ENCODE measurements at regions not wholly inside any gene's neighbourhood (a gene's known extent, or its start where the extent isn't known, plus 50 kb on each side); places are given as distances from the start of the nearest gene placed in this dataset.
A peak's percentile ranks its signal among the peaks of the same experiment; 100 is the strongest.

DNA sequence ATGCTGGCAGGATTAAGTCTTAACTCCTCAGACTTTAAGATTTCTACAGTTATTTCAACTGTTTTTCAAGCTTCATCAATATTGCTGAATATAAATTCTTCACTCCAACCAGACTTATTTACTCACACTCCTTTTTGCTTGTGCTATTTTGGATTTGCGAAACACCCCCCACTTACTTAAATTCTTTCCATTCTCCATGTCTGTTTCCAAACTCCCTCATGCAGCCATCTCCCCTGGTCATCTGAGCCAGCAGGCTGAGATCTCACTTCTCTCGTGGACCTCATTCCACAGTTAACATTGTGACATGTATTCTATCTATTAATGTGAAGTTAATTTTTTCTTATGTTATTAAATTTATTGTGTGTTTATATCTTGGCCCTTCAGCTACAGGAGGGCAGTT, 188.9 kb upstream of the HDAC9 start:
- Histone ChIP-seq H2AFZ (ENCODE audit: insufficient read depth, low read length, poor library complexity) (no peak overlapping the region), H2AK5ac (ENCODE audit: low read length) (no peak overlapping the region), H3K4me3 (ENCODE audit: low read depth, low read length) (no peak overlapping the region), H2BK5ac (ENCODE audit: low read depth, low read length, poor library complexity) (no peak overlapping the region), H3K79me1 (ENCODE audit: low read length) (no peaks in the 10 kb centered on the region), H3K36me3 (ENCODE audit: control insufficient read depth in 1 of 2, insufficient read depth in 2 of 2, low read length in 2 of 2) (no peaks in the 10 kb centered on the region), H3K14ac (ENCODE audit: low read length) (no peak overlapping the region), H3K27me3 (ENCODE audit: insufficient read depth, low read length) (no peaks in the 10 kb centered on the region), H4K91ac (ENCODE audit: low read depth, low read length) (no peak overlapping the region), H2BK120ac (ENCODE audit: insufficient read depth, low read length, poor library complexity) (no peak overlapping the region), H3K4ac (ENCODE audit: low read depth, low read length) (no peak overlapping the region), H2BK12ac (ENCODE audit: low read length) (no peak overlapping the region), H3K23ac (ENCODE audit: low read length) (no peak overlapping the region), H3K27ac (ENCODE audit: low read depth, low read length) (no peak overlapping the region), H3K79me2 (ENCODE audit: control insufficient read depth, insufficient read depth, low read length, poor library complexity) (no peaks in the 10 kb centered on the region), H4K12ac (ENCODE audit: low read depth, low read length) (no peak overlapping the region), H3K9ac (ENCODE audit: low read length) (no peak overlapping the region), H4K8ac (ENCODE audit: low read depth, low read length) (no peak overlapping the region), H3K9me3 (ENCODE audit: insufficient read depth, low read depth, low read length) (no peaks in the 10 kb centered on the region), H3K4me2 (ENCODE audit: low read length) (no peak overlapping the region), H3K4me1 (ENCODE audit: control insufficient read depth in 1 of 2, insufficient read depth in 2 of 2, low read length in 2 of 2) (no peaks in the 10 kb centered on the region), H3K18ac (ENCODE audit: low read length) (no peak overlapping the region)
- DNase-seq, result peak; percentile 66 to 86
- WGBS (ENCODE audit: extremely low coverage, insufficient coverage, insufficient read length), result no CpG with 5 or more reads among the region's 2 CpGs

DNA sequence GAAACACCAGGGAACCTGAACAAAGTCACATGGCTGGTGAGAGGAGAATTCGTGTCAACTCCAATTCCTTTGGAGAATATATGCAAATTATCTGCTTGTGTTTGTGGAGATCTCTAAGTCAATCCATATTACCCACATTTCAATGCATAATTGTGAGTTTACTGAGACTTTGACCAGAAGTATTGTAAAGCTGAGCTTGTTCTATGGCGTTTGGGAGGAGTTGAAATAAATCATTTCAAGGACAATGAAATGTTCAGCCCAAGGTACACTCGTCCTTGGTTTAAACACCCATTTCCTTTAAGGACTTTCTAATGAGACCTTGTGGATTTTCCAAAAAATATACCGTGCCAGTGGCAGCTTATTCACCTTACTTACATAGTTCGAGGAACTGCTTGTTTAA, 186.6 kb upstream of the HDAC9 start:
- H4K8ac ChIP-seq (ENCODE audit: low read depth, low read length), result no peak overlapping the region
- H3K23ac ChIP-seq (ENCODE audit: low read length), result no peak overlapping the region
- H3K27me3 ChIP-seq (ENCODE audit: insufficient read depth, low read length), result no peaks in the 10 kb centered on the region
- H3K27ac ChIP-seq (ENCODE audit: low read depth, low read length), result no peak overlapping the region
- H2AK5ac ChIP-seq (ENCODE audit: low read length), result no peak overlapping the region
- H3K4me3 ChIP-seq (ENCODE audit: low read depth, low read length), result no peak overlapping the region
- no peak overlapping the region for H4K12ac ChIP-seq (ENCODE audit: low read depth, low read length)
- no peak overlapping the region for H2BK120ac ChIP-seq (ENCODE audit: insufficient read depth, low read length, poor library complexity)
- H3K36me3 ChIP-seq (ENCODE audit: control insufficient read depth in 1 of 2, insufficient read depth in 2 of 2, low read length in 2 of 2), result no peaks in the 10 kb centered on the region
- H3K9me3 ChIP-seq (ENCODE audit: insufficient read depth, low read depth, low read length), result no peaks in the 10 kb centered on the region
- H3K79me1 ChIP-seq (ENCODE audit: low read length), result no peaks in the 10 kb centered on the region
- no peak overlapping the region for H2BK5ac ChIP-seq (ENCODE audit: low read depth, low read length, poor library complexity)
- no peak overlapping the region for H2AFZ ChIP-seq (ENCODE audit: insufficient read depth, low read length, poor library complexity)
- H3K4me1 ChIP-seq (ENCODE audit: control insufficient read depth in 1 of 2, insufficient read depth in 2 of 2, low read length in 2 of 2), result no peaks in the 10 kb centered on the region
- H3K4me2 ChIP-seq (ENCODE audit: low read length), result no peak overlapping the region
- WGBS (ENCODE audit: extremely low coverage, insufficient coverage, insufficient read length), result no CpG with 5 or more reads among the region's 5 CpGs
- H3K14ac ChIP-seq (ENCODE audit: low read length), result no peak overlapping the region
- H3K9ac ChIP-seq (ENCODE audit: low read length), result no peak overlapping the region
- no peak overlapping the region for H3K18ac ChIP-seq (ENCODE audit: low read length)
- DNase-seq, result no peak
- H2BK12ac ChIP-seq (ENCODE audit: low read length), result no peak overlapping the region
- no peak overlapping the region for H4K91ac ChIP-seq (ENCODE audit: low read depth, low read length)
- no peak overlapping the region for H3K4ac ChIP-seq (ENCODE audit: low read depth, low read length)
- no peaks in the 10 kb centered on the region for H3K79me2 ChIP-seq (ENCODE audit: control insufficient read depth, insufficient read depth, low read length, poor library complexity)

DNA sequence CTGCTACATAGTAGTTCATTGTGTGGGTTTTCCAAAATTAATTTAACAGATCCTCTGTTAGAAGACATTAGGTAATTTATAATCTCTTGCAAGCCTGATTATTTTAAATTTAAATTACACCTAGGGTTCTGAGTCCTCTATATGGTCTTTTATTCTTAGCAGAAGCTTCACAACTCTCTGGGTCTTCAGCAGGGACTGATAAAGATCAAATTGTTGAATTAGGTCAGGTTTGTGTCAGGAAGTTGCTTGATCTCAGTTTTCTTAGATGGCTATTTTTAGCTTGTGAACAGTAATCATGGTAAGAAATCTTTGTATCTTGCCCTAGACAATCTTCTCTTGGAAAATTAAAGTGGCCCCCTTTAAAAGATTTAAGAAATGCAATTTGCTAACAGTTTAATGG, 183.1 kb upstream of the HDAC9 start:
- no peak overlapping the region for H3K23ac ChIP-seq (ENCODE audit: low read length)
- H3K18ac ChIP-seq (ENCODE audit: low read length), result no peak overlapping the region
- no peak overlapping the region for H2BK12ac ChIP-seq (ENCODE audit: low read length)
- no peaks in the 10 kb centered on the region for H3K4me1 ChIP-seq (ENCODE audit: control insufficient read depth in 1 of 2, insufficient read depth in 2 of 2, low read length in 2 of 2)
- H3K36me3 ChIP-seq (ENCODE audit: control insufficient read depth in 1 of 2, insufficient read depth in 2 of 2, low read length in 2 of 2), result no peaks in the 10 kb centered on the region
- no peaks in the 10 kb centered on the region for H3K79me2 ChIP-seq (ENCODE audit: control insufficient read depth, insufficient read depth, low read length, poor library complexity)
- H3K9ac ChIP-seq (ENCODE audit: low read length), result no peak overlapping the region
- H4K8ac ChIP-seq (ENCODE audit: low read depth, low read length), result no peak overlapping the region
- H3K14ac ChIP-seq (ENCODE audit: low read length), result no peak overlapping the region
- no peak overlapping the region for H2BK120ac ChIP-seq (ENCODE audit: insufficient read depth, low read length, poor library complexity)
- no peak overlapping the region for H3K4me2 ChIP-seq (ENCODE audit: low read length)
- no peak overlapping the region for H3K27ac ChIP-seq (ENCODE audit: low read depth, low read length)
- no peak overlapping the region for H2AK5ac ChIP-seq (ENCODE audit: low read length)
- no peak overlapping the region for H4K12ac ChIP-seq (ENCODE audit: low read depth, low read length)
- DNase-seq, result no peak
- H2AFZ ChIP-seq (ENCODE audit: insufficient read depth, low read length, poor library complexity), result no peak overlapping the region
- no peak overlapping the region for H2BK5ac ChIP-seq (ENCODE audit: low read depth, low read length, poor library complexity)
- H3K4ac ChIP-seq (ENCODE audit: low read depth, low read length), result no peak overlapping the region
- H4K91ac ChIP-seq (ENCODE audit: low read depth, low read length), result no peak overlapping the region
- H3K9me3 ChIP-seq (ENCODE audit: insufficient read depth, low read depth, low read length), result no peaks in the 10 kb centered on the region
- no peak overlapping the region for H3K4me3 ChIP-seq (ENCODE audit: low read depth, low read length)
- no peaks in the 10 kb centered on the region for H3K79me1 ChIP-seq (ENCODE audit: low read length)
- H3K27me3 ChIP-seq (ENCODE audit: insufficient read depth, low read length), result no peaks in the 10 kb centered on the region

DNA sequence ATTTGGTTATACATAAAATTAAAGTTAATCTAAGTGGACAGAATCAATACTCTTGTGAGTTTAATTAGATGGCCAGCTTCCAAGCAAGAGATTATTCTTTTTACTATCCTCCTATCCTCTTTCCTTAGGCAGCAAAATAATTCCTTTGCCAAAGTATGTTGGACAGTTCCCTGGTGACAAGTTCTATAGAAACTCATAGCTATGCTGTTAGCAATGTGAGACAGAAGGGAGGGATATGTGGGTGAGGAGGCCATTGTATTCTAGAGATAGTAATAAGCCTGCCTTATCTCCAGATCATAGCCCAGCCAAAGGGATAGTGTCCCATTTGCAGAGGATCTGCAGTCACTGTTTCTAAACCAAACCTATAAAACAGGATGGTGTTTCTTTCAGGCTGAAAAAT, 181.6 kb upstream of the HDAC9 start:
- no peaks in the 10 kb centered on the region for H3K79me2 ChIP-seq (ENCODE audit: control insufficient read depth, insufficient read depth, low read length, poor library complexity)
- no peak overlapping the region for H3K14ac ChIP-seq (ENCODE audit: low read length)
- H3K23ac ChIP-seq (ENCODE audit: low read length), result no peak overlapping the region
- no peak overlapping the region for H4K91ac ChIP-seq (ENCODE audit: low read depth, low read length)
- no peak overlapping the region for H4K12ac ChIP-seq (ENCODE audit: low read depth, low read length)
- DNase-seq, result peak; percentile 19 to 68
- H3K4ac ChIP-seq (ENCODE audit: low read depth, low read length), result no peak overlapping the region
- no peak overlapping the region for H2AK5ac ChIP-seq (ENCODE audit: low read length)
- no peak overlapping the region for H3K18ac ChIP-seq (ENCODE audit: low read length)
- no peak overlapping the region for H2AFZ ChIP-seq (ENCODE audit: insufficient read depth, low read length, poor library complexity)
- no peaks in the 10 kb centered on the region for H3K79me1 ChIP-seq (ENCODE audit: low read length)
- H3K4me3 ChIP-seq (ENCODE audit: low read depth, low read length), result no peak overlapping the region
- H3K27me3 ChIP-seq (ENCODE audit: insufficient read depth, low read length), result no peaks in the 10 kb centered on the region
- no peak overlapping the region for H3K9ac ChIP-seq (ENCODE audit: low read length)
- no peaks in the 10 kb centered on the region for H3K4me1 ChIP-seq (ENCODE audit: control insufficient read depth in 1 of 2, insufficient read depth in 2 of 2, low read length in 2 of 2)
- H3K9me3 ChIP-seq (ENCODE audit: insufficient read depth, low read depth, low read length), result no peaks in the 10 kb centered on the region
- no peak overlapping the region for H4K8ac ChIP-seq (ENCODE audit: low read depth, low read length)
- H3K36me3 ChIP-seq (ENCODE audit: control insufficient read depth in 1 of 2, insufficient read depth in 2 of 2, low read length in 2 of 2), result no peaks in the 10 kb centered on the region
- no peak overlapping the region for H2BK120ac ChIP-seq (ENCODE audit: insufficient read depth, low read length, poor library complexity)
- H2BK5ac ChIP-seq (ENCODE audit: low read depth, low read length, poor library complexity), result no peak overlapping the region
- no peak overlapping the region for H3K27ac ChIP-seq (ENCODE audit: low read depth, low read length)
- no peak overlapping the region for H2BK12ac ChIP-seq (ENCODE audit: low read length)
- no peak overlapping the region for H3K4me2 ChIP-seq (ENCODE audit: low read length)

DNA sequence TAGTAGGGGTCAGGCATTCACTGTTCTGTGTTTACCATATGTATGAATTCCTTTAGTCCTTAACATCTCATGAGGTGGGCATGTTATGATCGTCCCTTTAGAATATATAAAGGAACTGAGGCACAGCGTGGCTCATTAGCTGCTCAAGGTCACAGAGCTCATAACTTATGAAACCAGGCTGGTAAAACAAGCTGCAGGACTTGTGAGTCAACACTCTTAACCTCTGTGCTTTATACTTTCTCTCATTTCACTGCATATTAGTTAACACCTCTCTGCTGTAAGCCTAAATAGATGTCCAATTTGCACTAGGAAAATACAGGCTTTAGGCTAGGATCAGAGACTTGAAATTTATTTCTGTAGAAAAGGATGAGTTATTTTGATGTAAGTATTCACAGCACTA, 180.3 kb upstream of the HDAC9 start:
- H2BK120ac ChIP-seq (ENCODE audit: insufficient read depth, low read length, poor library complexity), result no peak overlapping the region
- no peak overlapping the region for H4K8ac ChIP-seq (ENCODE audit: low read depth, low read length)
- H3K18ac ChIP-seq (ENCODE audit: low read length), result no peak overlapping the region
- no peak overlapping the region for H3K27ac ChIP-seq (ENCODE audit: low read depth, low read length)
- no peak overlapping the region for H3K14ac ChIP-seq (ENCODE audit: low read length)
- DNase-seq, result peak in 1 of 2 donors; percentile 22
- no peak overlapping the region for H2BK5ac ChIP-seq (ENCODE audit: low read depth, low read length, poor library complexity)
- H3K9ac ChIP-seq (ENCODE audit: low read length), result no peak overlapping the region
- no peaks in the 10 kb centered on the region for H3K27me3 ChIP-seq (ENCODE audit: insufficient read depth, low read length)
- no peak overlapping the region for H2AFZ ChIP-seq (ENCODE audit: insufficient read depth, low read length, poor library complexity)
- H2AK5ac ChIP-seq (ENCODE audit: low read length), result no peak overlapping the region
- H3K23ac ChIP-seq (ENCODE audit: low read length), result no peak overlapping the region
- H2BK12ac ChIP-seq (ENCODE audit: low read length), result no peak overlapping the region
- WGBS (ENCODE audit: extremely low coverage, insufficient coverage, insufficient read length), result no CpG with 5 or more reads among the region's 2 CpGs
- no peaks in the 10 kb centered on the region for H3K9me3 ChIP-seq (ENCODE audit: insufficient read depth, low read depth, low read length)
- no peaks in the 10 kb centered on the region for H3K79me1 ChIP-seq (ENCODE audit: low read length)
- no peak overlapping the region for H3K4me3 ChIP-seq (ENCODE audit: low read depth, low read length)
- no peaks in the 10 kb centered on the region for H3K4me1 ChIP-seq (ENCODE audit: control insufficient read depth in 1 of 2, insufficient read depth in 2 of 2, low read length in 2 of 2)
- H3K4ac ChIP-seq (ENCODE audit: low read depth, low read length), result no peak overlapping the region
- no peak overlapping the region for H3K4me2 ChIP-seq (ENCODE audit: low read length)
- no peak overlapping the region for H4K12ac ChIP-seq (ENCODE audit: low read depth, low read length)
- no peaks in the 10 kb centered on the region for H3K79me2 ChIP-seq (ENCODE audit: control insufficient read depth, insufficient read depth, low read length, poor library complexity)
- no peak overlapping the region for H4K91ac ChIP-seq (ENCODE audit: low read depth, low read length)
- no peaks in the 10 kb centered on the region for H3K36me3 ChIP-seq (ENCODE audit: control insufficient read depth in 1 of 2, insufficient read depth in 2 of 2, low read length in 2 of 2)

All from trophoblast cell (in vitro differentiated cells and primary cell).